ENCODE measurements at regions not wholly inside any gene's neighbourhood (a gene's known extent, or its start where the extent isn't known, plus 50 kb on each side); places are given as distances from the start of the nearest gene placed in this dataset.

GRCh38 chr15:77697893-77698292 lies 65.2 kb upstream of the LINGO1 start:
- H3K4me3 ChIP-seq (ENCODE audit: low read depth, low read length), result no peak overlapping the region
- DNase-seq (ENCODE audit: low read depth), result no peak
- TF ChIP-seq CTCF (IDR thresholded peaks at IDR 0.05; ENCODE audit: insufficient read depth, low read length), result no peak

- no peak for DNase-seq (ENCODE audit: low read depth)
- no peak for TF ChIP-seq CTCF (IDR thresholded peaks at IDR 0.05; ENCODE audit: insufficient read depth, low read length)
- no peak overlapping the region for H3K4me3 ChIP-seq (ENCODE audit: low read depth, low read length)
Observed at GRCh38 chr15:77696871-77697270, 64.2 kb upstream of the LINGO1 start.

DNA sequence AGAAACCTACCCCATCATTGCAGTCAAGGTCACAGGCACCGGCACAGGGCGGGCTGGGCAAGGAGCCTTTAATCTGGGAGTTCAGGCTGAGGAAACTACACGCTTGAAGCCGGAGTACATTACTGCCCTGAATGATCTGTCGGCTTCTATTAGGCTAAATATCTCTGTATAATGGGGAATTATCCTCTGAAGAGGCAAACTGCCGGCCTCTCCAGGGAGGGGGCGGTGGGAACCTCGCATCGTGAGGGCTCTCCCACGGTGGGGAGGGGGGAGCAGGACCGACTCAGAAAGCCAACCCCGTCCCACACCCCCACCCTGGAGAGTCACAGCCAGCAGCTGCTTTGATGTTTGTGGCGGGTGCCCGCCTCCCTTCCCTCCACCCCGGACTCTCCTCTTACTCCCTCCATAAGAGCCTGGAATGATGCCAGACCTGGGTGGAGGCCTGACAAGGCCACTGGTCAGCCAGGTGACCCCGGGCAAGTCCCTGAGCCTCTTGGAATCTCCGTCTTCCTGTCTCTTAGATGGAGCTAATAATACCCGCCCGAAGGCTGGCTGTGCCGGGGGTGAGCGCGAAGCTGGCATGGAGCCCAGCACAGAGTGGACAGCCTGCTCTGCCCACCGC lies 63.4 kb upstream of the LINGO1 start:
- no peak for TF ChIP-seq CTCF (IDR thresholded peaks at IDR 0.05; ENCODE audit: insufficient read depth, low read length)
- DNase-seq (ENCODE audit: low read depth), result no peak
- H3K4me3 ChIP-seq (ENCODE audit: low read depth, low read length), result no peak overlapping the region

DNA sequence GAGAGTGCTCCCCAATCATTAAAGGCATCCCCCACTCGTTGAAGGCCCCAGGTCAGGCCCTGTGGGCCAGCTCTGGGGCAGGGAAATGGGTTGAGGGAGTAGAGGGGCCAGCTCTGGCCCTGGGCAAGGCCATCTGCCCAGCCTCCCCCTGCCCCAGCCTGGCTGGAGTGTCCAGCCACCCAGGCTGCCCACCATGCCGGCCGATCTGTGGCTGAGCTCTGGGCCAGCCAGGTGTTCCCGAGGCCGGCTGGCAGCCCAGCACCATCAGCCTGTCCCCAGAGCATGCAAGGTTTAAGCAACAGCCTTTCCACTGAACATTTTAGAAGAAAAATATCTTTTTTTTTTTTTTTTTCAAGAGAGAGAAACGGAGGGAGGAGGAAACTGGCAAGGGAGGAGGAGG lies 62.8 kb upstream of the LINGO1 start:
- no peak for DNase-seq (ENCODE audit: low read depth)
- no peak for TF ChIP-seq CTCF (IDR thresholded peaks at IDR 0.05; ENCODE audit: insufficient read depth, low read length)
- H3K4me3 ChIP-seq (ENCODE audit: low read depth, low read length), result no peak overlapping the region

- TF ChIP-seq CTCF (IDR thresholded peaks at IDR 0.05; ENCODE audit: insufficient read depth, low read length), result no peak
- H3K4me3 ChIP-seq (ENCODE audit: low read depth, low read length), result no peak overlapping the region
- DNase-seq (ENCODE audit: low read depth), result no peak
Observed at GRCh38 chr15:77693576-77693975, 60.9 kb upstream of the LINGO1 start.

DNA sequence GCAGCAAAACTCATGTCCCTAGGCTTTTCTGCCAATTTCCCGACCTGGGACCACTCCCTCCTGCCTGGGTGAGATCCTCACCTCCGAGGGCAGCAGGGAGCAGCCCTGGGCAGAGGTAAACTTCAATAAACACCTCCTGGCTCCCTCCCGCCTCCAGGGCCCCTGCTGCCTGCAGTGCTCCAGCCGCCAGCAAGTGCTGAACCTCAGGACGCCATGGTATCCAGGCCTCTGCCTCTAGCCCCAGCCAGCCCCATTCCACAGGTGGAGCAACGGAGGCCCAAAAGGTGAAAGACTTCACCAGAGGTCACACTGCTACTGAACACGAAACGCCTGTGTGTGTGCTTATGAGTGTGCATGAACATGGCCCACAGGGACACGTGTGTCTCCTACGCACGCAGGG lies 59.9 kb upstream of the LINGO1 start:
- no peak for DNase-seq (ENCODE audit: low read depth)
- no peak overlapping the region for H3K4me3 ChIP-seq (ENCODE audit: low read depth, low read length)
- no peak for TF ChIP-seq CTCF (IDR thresholded peaks at IDR 0.05; ENCODE audit: insufficient read depth, low read length)

- no peak for TF ChIP-seq CTCF (IDR thresholded peaks at IDR 0.05; ENCODE audit: insufficient read depth, low read length)
- no peak for DNase-seq (ENCODE audit: low read depth)
- H3K4me3 ChIP-seq (ENCODE audit: low read depth, low read length), result no peak overlapping the region
Observed at GRCh38 chr15:77691607-77692006, 58.9 kb upstream of the LINGO1 start.
